A204.1 (cell line): ENCODE measurements at regions not wholly inside any gene's neighbourhood (a gene's known extent, or its start where the extent isn't known, plus 50 kb on each side); places are given as distances from the start of the nearest gene placed in this dataset.

ENCODE experiments used
- FAIRE-seq: peaks from 2 replicates; lab custom pipeline; 2012; peaks lifted over from hg19 to GRCh38; lab: Jason Lieb, UNC

DNA sequence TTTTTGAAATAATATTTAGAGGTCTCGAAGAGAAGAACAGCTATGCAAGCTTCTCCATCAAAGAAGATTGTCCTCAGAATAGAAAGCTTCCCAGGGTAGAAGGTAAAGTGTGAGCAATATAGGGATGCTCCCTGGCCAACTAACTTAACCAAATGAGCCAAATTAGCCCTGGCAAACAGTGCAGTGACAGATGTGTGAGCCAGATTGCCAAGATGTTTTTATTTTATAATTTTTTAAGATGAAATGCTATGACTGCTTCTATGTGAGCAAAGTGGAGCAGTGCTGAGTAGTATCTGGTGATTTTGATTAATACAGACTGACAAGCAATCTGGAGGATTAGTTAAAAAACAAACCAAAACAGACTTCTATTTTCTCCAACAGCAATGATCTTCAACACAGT, 202.1 kb downstream of the NOVA1 start:
- no peak for FAIRE-seq

DNA sequence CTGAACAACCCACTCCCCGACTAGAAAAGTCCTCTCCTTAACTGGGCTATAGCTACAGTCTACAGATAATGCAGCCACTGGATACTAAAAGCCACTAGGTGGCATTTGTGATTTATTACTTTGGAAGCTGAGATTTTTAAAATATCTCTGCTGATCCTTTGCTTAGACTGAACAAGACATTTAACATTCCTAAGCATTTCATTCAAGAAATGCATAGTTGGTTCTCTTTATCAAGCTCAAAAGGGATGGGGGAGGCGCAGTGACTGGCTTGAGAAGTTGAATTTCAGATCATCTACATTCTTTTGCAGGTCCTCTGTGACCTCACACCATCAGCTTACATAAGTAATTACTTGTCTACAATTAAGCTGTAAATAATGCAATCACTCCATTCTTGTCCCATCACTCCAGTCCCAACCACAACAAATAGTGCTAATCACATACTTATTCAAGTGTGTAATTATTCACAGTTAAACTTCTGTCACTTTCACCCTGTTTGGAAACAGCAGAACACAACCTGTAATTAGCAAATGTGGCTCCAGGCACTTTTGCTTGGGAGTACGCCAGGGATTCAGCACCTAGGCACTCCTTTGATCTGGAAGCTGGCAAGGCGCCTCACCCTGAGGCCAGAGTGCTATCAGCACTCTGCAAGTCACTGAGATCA, 203.6 kb downstream of the NOVA1 start:
- FAIRE-seq: no peak

DNA sequence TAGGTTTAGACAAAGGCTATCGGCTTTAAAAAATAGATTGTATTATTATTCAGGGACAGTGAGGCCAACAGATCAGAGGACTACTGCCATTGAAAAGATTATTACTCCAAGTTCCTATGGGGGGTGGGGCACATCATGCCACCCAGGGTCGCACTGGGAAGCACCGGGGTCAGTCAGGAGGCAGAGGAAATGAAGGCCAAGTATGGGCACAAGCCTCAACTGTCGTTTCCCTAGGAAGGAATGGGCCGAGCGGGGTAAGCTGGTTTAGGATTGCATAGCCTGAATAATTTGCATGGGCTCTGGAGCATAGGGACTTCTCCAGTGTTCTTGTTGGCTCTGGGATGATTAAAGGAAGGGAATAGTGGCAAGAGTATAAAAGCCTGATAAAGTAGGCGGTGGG, 205.3 kb downstream of the NOVA1 start:
- no peak for FAIRE-seq

DNA sequence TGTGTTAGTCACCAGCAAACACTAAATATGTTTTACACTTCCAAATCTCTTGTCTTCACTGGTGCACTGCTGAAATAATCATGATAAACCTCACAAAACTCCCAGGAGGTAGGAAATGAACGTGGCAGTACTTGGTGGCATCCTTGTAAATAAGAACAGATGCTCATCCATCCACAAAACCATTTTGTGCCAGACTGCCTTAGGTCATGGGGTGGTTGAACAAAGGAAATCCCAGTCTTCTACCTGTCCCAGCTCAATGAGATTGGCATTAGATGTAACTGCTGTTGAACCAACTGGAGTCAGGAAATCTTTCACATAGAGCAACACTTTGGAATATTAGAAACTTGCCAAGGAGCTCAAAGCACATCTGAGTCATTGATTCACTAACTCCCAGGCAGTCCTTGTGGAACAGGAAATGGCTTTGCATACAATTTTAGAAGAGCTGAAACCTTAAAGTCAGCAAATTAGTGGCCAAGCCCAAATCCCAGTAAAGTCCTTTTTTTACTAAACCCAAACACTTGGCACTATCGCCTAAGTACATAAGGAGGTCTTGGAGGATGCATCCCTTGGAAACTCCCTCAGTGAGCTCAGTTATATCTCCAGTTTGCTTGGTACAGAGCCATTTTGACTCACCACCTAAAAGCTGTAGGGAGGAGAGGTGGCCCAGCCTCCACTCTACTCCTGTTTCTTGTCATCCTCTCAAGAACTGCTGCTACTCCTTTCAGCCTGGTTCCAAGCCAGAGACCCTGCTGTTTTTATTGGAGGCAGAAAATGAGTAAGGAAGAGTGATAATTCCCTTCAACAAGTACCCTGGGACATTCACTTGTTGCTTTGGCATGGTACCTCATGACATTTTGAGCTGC, 208.0 kb downstream of the NOVA1 start:
- FAIRE-seq: no peak

DNA sequence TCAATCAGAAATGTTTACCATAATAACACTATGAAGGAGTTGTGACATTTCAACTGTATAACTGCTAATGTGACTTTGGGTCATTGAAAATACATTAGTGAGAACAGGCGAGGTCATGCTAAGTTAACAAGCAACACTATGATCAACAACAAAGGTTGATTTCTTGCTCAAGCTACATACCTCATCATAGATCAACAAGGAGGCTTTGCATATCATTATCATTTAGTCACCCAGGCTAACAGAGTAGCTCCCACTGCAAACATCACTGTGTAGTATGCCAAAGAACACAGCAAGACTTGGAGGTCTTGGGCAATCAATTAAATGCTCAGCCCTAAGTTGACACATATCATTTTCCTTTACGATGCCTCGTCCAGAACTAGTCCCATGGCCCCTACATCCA, 212.5 kb downstream of the NOVA1 start:
- FAIRE-seq: no peak

DNA sequence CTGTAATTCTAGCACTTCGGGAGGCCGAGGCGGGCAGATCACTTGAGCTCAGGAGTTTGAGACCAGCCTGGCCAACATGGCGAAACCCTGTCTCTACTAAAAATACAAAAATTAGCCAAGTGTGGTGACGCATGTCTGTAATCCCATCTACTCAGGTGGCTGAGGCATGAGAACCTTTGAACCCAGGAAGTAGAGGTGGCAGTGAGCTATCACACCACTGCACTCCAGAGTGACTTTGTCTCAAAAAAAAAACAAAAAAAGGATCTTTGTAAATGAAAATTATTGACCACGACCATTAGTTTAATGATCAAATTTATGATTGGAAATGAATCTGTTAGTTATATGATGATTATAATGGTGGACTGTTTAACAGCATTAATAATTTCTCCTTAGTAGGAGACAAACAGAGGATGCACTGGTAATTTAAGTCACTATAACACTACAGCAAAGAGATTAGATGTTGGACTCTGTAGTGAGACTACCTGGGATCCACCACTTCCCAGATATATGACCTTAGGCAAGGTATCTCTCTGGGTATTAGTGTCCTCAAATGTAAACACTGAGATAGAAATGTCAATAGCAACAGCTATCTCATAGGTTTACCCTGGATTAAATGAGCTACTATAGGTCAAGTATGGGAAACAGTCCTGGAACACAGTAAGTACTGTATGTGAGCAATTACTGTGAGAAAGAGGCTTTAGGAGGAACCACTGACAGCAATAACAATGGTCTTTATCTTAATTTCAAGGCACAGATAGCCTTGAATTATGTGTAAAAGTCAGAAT, 214.7 kb downstream of the NOVA1 start:
- no peak for FAIRE-seq

- FAIRE-seq: no peak
Measured at GRCh38 chr14:26381405-26381804, 216.4 kb downstream of the NOVA1 start.

GRCh38 chr14:26380637-26381036, 217.2 kb downstream of the NOVA1 start:
- no peak for FAIRE-seq

DNA sequence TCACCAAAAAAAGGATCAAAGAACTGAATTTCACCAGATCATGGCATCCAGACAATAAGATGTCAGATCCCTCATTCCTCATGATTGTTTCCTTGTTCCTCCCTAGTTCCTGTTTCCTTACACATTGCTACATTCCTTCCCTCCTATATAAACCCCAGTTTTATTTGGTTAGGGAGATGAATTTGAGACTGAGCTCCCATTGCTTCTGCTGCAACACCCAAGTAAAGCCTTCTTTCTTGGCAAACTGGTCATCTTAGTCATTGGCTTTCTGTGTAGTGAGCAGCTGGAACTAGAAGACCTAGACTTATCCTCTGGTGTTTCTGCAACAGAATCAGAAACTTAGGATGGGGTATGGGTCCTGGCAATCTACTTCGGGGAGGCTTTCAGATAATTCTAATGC, 217.9 kb downstream of the NOVA1 start:
- no peak for FAIRE-seq

- no peak for FAIRE-seq
Measured at GRCh38 chr14:26377150-26377549, 220.7 kb downstream of the NOVA1 start.

DNA sequence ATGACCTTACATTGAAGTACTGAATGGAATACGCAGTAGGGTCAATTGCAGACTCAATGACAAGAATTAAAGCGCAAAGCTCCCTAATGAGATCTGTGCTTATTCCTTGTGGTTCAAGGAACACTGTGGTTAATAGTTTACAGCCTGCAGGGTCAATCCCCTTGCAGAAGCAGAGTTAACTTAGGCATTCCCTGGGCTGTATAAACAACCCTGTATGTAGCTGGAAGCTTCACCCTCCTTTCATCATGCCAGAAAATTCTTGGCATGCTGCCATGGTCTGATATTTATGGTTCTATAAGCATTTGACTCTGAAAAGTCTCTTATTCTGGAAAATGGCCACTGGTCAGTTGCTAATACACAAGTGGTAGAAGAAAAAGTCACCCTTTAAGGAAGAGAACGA, 227.7 kb downstream of the NOVA1 start:
- no peak for FAIRE-seq

GRCh38 chr14:26363689-26364088, 234.1 kb downstream of the NOVA1 start:
- FAIRE-seq: no peak

- no peak for FAIRE-seq
Measured at GRCh38 chr14:26344596-26344995, 253.2 kb downstream of the NOVA1 start.

GRCh38 chr14:26339381-26339780, 258.5 kb downstream of the NOVA1 start:
- no peak for FAIRE-seq

DNA sequence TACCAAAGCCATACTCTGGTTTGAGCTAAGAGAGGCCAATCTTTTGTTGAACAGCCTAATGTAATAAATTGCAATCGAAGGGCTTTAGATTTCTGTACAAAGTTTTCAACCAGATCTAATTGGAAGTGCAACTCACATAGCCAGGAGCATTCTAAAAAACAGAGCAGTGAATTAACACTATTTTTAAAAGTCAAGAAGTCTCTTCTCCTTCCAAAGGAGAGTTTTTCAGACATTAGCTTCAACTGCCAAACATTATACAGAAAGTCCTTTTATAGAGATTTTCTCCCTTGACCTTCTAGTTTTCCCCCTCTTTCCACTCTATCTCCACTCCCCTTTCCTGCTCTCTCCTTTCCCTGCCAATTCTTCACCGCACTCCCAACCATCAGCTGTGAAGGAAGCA, 259.6 kb downstream of the NOVA1 start:
- no peak for FAIRE-seq

DNA sequence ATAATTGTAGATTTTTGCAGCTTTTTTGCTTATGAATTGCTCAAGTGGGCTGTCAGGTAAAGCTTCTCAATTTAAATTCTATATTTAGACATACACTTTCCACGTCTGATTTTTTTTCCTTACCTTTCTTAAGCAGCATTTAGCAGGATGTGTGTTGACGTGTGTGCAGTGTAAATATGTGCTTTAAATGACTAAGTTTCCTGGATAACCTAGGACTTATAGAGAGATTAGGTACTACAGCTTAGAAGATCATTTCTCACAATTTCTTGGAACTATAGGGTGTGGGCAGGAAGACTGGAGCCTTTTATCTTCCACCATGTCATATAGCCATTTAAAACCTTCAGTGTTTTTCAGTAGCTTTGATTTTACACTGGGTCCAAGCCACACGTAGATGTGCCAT, 263.5 kb downstream of the NOVA1 start:
- no peak for FAIRE-seq

DNA sequence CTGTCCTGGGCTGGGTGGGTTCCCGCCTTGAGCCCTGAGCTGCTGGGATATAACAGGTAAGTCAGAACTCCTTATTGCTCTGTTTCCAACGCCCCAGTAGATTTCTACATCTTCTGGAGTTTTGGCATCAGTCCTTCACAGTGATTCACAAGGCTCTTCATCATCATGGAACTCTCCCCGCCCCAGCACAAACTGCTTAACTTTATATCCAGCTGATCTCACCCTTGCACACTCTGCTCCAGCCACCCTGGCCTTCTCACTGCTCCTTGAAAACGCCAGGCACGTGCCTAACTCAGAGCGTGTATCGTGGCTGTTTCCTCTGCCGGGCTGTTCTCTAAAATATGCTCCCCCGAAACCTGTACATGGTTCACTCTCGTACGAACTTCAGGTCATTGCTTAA, 264.9 kb downstream of the NOVA1 start:
- FAIRE-seq: no peak

- no peak for FAIRE-seq
Measured at GRCh38 chr14:26330982-26331381, 266.9 kb downstream of the NOVA1 start.

- no peak for FAIRE-seq
Measured at GRCh38 chr14:26328791-26329190, 269.0 kb downstream of the NOVA1 start.

GRCh38 chr14:26323869-26324268, 274.0 kb downstream of the NOVA1 start:
- no peak for FAIRE-seq

DNA sequence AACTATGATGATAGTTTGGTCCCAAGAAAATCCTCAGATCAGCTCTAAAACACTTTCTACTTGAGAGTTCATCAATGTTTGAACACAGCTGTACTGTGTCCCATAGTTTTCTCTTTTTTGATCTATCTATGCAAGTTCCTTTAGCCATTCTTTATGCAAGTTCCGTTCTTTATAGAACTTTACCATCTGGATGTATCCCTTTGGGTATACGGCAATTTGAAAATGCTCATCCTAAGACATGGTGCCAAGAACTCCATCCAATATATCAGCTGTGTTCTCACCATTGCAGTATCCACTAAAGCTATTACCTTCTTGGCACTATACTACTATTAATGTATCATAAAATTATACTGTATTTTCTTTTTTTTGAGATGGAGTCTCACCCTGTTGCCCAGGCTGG, 276.9 kb downstream of the NOVA1 start:
- no peak for FAIRE-seq

- peak; percentile 39 for FAIRE-seq
Measured at GRCh38 chr14:26319139-26319864, 278.5 kb downstream of the NOVA1 start.
